Prostate gland (tissue), 2 donors: ENCODE measurements at regions not wholly inside any gene's neighbourhood (a gene's known extent, or its start where the extent isn't known, plus 50 kb on each side); places are given as distances from the start of the nearest gene placed in this dataset.
"Not testable (repeated sequence)": the region's sequence is repeated elsewhere in the genome, so short reads cannot be mapped to it uniquely, and the experiment has no call there.

ENCODE experiments used
- CTCF ChIP-seq, 4 experiments: fragments of 200-600 bp in 2 of 4; fragments of 450-650 bp in 2 of 4; sonication (generic) in 2 of 4; IDR thresholded peaks; 1 replicate in 3 of 4; 2 replicates in 1 of 4; pipeline ENCODE4 v1.5.1; 2016 to 2019; ENCODE audit warnings: antibody characterized with exemption in 4 of 4, mild to moderate bottlenecking in 2 of 4, moderate library complexity in 2 of 4
- POLR2A ChIP-seq: fragments of 450-650 bp; IDR thresholded peaks from one replicate; pipeline ENCODE4 v1.6.1; 2016; ENCODE audit warnings: antibody characterized with exemption, mild to moderate bottlenecking
- POLR2AphosphoS5 ChIP-seq: sonication (generic); formaldehyde crosslinking; IDR thresholded peaks from one replicate; pipeline ENCODE4 v1.6.1; 2017; ENCODE audit warnings: antibody characterized with exemption

- not testable (repeated sequence) for TF ChIP-seq CTCF (IDR thresholded peaks at IDR 0.05); POLR2A; POLR2AphosphoS5
These were observed 303.6 kb downstream of the ZIC1 start for GRCh38 chr3:147712758-147713157.
